GM19240 (cell line): ENCODE measurements at regions not wholly inside any gene's neighbourhood (a gene's known extent, or its start where the extent isn't known, plus 50 kb on each side); places are given as distances from the start of the nearest gene placed in this dataset.
"Not testable (repeated sequence)": the region's sequence is repeated elsewhere in the genome, so short reads cannot be mapped to it uniquely, and the experiment has no call there.

Experiments used
- DNase-seq: peaks from one replicate; pipeline ENCODE4 v3.0.0; 2011; ENCODE audit warnings: low spot score; ENCODE audit not compliant: insufficient read length

DNA sequence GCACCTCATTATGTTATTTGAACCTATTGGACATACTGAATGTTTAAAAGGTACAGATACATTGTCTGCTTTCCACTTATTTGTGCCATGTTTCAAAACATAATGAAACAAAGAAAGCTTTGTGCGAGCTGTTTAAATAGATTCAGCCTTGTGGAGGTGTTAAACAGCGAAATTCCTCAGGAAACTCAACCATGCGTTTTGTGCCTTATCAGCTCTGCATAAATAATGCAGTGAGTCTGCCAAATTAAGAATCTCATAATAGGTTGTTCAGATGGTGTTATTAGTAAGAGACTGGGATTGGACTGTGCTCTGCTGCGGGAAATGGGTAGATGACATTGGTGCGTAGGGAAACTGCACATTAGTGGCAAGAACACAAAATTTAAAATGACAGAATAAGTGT is 163.7 kb upstream of the CLEC14A start:
- DNase-seq: no peak

DNA sequence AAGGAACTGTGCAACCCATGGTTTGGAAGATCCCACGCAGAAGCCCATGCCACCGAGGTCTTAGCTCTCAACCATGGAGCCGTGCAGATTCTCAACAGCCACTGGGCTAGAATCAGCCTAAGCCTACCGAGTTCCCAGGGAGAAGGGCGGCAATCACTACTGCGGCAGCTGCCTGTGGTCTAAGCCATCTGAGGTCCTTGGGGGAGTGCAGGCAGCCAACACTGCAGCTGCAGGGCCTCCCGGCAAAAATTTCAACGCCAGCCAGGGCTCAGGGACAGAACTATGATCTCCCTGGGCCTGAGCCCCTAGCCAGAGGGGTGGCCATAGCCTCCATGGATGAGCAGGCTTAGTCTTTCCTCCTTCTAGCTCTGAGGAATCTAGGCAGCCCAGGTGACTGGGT is 156.8 kb upstream of the CLEC14A start:
- no peak for DNase-seq

- DNase-seq: no peak
Observed at GRCh38 chr14:38410442-38410841, 154.5 kb upstream of the CLEC14A start.

DNA sequence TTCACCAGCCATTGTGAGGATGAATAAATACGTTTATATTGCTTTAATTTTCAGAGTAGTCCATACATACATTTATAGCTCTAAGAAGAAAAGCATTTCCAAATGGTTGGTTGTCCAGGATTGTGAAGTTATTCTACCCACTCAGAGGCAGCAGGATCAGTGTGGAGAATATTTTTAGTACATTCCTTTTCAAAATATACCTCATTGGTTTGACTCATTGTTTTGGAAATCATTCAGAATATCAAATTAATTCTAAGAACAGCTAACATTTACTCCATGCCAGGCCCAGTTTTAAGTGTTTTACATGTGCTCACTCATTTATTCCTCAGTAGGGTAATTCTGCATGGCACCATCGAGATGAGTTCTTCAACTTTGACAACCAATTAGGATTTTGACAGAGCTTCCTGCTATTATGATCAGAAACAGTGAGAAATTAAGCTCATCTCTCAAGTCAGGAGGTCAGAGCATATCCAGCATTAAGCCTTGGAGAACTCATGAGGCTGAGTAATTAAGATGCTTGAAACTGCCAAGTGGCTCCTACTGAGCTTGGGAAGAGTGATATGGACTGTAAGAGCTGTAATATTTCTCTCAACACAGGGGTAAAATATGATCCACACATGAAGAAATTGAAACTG is 153.3 kb upstream of the CLEC14A start:
- DNase-seq: no peak

DNA sequence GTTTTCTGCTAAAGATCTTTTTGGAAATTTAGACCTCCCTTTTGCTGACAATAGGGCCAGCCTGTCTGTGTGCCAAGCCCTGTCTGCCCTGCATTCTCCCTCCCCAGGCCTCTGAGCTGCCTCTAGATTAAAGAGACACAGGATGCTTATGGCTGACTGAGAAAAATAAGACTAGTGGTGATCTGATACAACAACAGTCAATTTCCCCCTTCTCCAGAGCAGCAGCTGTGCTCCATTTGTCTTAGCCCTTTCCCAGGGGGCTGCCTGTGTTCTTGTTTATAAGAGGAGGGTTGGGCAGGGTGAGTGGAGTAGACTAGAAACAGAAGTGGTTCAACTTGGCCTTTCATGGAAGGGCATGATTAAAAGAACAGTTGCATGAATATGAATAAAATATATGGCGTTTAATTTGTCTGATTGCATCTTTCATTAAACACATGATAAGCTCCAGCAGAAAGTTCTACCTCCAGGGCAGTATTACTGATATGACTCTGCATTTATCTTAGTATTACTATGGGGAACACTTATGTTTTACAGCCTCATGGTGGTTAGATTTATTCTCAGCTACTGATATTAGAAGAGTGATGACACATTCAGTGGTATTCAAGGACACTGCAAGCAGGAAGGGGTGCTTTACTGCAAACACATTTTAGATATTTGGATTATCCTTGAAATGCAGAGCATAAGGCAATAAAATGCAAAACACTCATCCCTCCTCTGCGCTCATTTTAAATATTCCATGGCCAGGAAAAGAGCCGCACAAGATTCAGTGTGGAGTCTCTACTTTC is 150.2 kb upstream of the CLEC14A start:
- DNase-seq: no peak

GRCh38 chr14:38404616-38405015 is 148.7 kb upstream of the CLEC14A start:
- DNase-seq: no peak

DNA sequence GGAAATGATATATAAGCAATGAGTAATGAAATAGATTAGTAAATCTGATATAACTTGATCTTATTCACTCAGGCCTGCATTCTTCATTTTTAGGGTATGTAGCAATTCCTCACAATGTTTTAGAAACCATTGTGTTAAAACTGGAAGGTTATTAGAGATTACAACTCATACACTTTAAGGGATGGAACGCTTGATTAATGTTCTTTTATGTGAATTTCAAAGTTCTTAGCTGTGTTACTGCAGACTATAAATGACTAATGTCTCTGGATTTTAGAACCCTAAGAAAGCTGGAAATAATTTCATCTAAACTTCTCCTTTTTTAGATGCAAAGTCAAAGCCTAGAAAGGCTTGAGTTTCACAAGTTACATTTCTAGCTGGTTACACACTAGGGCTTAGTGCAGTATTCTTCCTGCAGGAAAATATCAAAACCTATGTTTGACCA is 148.2 kb upstream of the CLEC14A start:
- no peak for DNase-seq

GRCh38 chr14:38400751-38401150 is 144.9 kb upstream of the CLEC14A start:
- DNase-seq: no peak

DNA sequence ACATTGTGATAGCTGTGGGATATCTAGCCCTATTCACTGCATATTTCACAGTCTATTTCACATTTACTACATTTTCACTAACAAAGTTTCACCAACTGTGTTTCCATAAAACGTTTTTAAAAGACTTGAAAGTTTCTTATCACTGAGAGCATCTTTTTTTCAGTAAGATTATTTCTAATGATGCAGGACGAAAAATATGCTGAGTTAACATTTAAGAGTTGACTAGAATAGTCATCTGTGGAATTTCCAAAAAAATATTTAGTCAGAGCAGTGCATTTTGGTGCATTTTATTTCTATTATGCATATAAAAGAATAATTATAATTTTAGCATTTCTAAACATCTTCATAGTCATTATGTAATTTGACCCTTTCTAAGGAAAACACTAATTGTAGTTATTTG is 143.8 kb upstream of the CLEC14A start:
- DNase-seq: no peak

DNA sequence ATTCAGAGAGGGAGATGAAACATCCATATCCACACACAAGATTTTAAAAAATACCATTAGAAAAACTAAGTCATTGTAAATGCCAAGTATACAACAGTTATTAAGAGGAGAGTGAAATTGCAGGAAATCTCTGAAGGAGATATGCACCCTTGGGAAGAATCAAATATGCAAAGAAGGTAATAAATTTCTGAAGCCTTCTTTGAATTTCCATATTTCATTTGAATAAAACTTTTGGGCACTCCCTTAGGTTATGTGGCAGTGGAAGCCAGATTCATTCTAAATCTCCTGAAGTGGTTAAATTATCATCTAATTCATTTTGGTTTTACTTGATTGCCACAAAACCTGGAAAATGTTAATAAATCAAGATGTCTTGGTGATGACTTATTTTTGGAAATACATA is 138.9 kb upstream of the CLEC14A start:
- no peak for DNase-seq

GRCh38 chr14:38394064-38394463 is 138.2 kb upstream of the CLEC14A start:
- no peak for DNase-seq

GRCh38 chr14:38391334-38391733 is 135.4 kb upstream of the CLEC14A start:
- DNase-seq: no peak

- no peak for DNase-seq
Observed at GRCh38 chr14:38389681-38390080, 133.8 kb upstream of the CLEC14A start.

DNA sequence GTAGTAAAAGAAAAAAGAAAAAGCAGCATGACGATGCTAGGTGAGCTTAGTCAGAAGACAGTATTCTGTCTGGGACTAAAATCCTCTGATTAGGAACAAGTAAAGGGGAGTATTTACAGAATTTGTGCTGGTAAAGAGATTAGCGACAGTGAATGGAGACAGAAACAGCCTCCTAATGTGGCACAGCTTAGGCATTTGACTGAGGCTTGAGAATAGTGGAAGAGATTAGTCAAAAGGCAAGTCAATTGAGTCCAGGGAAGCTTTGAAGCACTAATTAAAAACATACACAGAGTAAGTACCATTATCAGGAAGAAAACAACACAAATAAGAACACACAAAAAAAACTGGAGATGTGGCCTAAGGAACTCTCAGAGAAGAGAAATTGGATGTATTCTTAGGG is 131.9 kb upstream of the CLEC14A start:
- DNase-seq: no peak

- no peak for DNase-seq
Observed at GRCh38 chr14:38385836-38386235, 129.9 kb upstream of the CLEC14A start.

GRCh38 chr14:38385343-38385742 is 129.4 kb upstream of the CLEC14A start:
- no peak for DNase-seq

DNA sequence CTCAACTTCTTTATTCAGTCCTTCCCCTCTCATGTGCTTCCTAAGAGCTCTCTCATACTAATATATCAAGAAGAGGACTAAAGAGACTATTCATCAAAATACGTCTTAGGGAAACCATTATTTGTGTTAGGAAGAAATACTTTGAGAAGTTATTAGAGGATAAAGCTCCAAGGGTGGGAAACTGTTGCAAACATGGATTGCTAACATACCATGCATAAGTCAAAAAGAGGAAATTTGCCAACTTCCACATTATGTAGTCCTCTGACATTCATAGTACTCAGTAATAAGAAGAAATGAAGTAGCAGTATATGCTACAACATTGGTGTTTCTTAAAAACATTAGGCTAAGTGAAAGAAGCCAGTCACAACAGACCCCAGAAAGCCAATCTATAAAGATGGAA is 128.8 kb upstream of the CLEC14A start:
- DNase-seq: no peak

DNA sequence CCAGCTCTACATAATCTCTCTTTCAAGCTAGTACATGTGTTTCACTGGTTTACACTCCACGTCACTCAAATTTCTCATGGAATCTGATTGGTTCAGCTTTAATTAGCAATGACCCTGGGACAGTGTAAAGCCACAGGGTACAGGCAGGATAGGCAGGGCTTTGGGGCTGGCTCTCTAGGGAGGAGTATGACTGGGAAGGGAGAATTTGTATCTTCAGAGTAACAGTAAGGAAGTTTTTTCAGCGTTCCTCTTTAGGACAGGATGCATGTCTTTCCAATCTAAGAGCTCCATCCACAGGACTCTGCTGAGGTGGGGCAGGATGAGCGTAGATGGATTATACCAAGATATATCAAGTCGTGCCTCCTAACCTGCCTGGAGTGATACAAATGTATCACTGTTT is 112.0 kb upstream of the CLEC14A start:
- DNase-seq: no peak

DNA sequence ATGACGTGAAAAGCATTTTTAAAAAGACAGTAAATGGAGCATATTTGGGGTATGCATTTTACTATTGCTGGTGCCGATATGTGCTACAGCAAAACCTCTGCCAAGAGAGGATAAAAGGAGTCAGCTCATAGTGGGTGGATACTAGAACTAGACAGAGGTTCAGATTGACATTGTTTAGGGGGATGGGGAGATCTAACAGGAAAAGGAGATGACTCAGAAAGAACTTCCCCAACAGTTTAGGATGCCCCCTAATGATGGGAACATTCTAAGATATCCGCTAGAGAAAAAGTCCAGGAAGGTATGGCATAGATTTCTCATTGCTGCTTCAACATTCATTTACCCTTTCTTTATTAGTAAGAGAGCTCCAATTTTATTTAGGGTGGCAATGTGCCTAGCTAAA is 110.5 kb upstream of the CLEC14A start:
- no peak for DNase-seq

- no peak for DNase-seq
Observed at GRCh38 chr14:38363217-38363616, 107.3 kb upstream of the CLEC14A start.

GRCh38 chr14:38357557-38357956 is 101.7 kb upstream of the CLEC14A start:
- DNase-seq: no peak

DNA sequence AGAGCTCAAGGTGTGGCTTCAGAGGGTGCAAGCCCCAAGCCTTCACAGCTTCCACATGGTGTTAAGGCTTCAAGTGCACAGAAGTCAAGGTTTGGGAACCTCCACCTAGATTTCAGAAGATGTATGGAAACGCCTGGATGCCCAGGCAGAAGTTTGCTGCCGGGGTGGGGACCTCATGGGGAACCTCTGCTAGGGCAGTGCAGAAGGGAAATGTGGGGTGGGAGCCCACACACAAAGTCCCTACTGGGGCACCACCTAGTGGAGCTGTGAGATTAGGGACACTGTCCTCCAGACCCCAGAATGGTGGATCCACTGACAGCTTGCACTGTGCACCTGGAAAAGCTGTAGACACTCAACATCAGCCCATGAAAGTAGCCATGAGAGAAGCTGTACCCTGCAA is 99.6 kb upstream of the CLEC14A start:
- DNase-seq: not testable (repeated sequence)

GRCh38 chr14:38350102-38350501 is 94.2 kb upstream of the CLEC14A start:
- DNase-seq: no peak
